HG03175 (cell line): ENCODE measurements at regions not wholly inside any gene's neighbourhood (a gene's known extent, or its start where the extent isn't known, plus 50 kb on each side); places are given as distances from the start of the nearest gene placed in this dataset.

ENCODE experiments used
- ATAC-seq: cut with Tn5 transposase; IDR thresholded peaks from one replicate; pipeline ENCODE4 v1.9.1; 2021; ENCODE audit warnings: mild to moderate bottlenecking, moderate library complexity; ENCODE audit not compliant: unreplicated experiment

- ATAC-seq: no peak
Measured at GRCh38 chr3:162764051-162764807, 1267.6 kb downstream of the OTOL1 start.

DNA sequence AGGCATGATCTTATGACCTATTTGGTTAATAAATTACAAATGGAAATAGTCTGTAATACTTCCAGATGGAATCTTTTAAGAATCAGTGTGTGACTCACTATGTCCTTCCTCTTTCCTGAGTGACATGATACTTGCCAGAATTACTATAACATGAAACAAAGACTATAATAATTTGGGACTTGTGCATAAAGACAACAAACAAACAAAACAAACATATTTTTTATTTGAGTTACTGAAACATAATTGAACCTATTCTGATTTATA lies 1268.1 kb downstream of the OTOL1 start:
- ATAC-seq: no peak

DNA sequence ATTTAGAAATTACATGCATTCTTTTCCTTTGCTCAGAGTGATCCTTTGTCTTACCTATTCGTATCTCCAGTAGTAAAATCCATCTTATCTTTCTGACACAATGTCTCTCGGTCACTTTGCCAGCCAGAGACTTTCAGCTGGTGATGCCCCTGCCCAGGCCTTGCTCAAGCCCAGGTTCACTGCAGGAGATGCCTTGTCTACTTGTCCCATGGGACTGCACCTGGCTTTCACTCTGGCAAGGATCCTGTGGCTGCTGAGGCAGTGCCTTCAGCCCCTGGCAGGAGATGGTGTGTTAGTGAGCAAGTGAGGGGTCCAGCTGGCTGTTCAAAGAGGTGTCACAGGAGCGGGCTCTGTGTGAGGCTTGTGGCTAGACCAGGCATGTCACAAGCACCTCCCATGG lies 1268.9 kb downstream of the OTOL1 start:
- no peak for ATAC-seq

- no peak for ATAC-seq
Measured at GRCh38 chr3:162769564-162769963, 1273.0 kb downstream of the OTOL1 start.

- no peak for ATAC-seq
Measured at GRCh38 chr3:162770551-162770950, 1273.9 kb downstream of the OTOL1 start.

- ATAC-seq: no peak
Measured at GRCh38 chr3:162774613-162775100, 1278.0 kb downstream of the OTOL1 start.

DNA sequence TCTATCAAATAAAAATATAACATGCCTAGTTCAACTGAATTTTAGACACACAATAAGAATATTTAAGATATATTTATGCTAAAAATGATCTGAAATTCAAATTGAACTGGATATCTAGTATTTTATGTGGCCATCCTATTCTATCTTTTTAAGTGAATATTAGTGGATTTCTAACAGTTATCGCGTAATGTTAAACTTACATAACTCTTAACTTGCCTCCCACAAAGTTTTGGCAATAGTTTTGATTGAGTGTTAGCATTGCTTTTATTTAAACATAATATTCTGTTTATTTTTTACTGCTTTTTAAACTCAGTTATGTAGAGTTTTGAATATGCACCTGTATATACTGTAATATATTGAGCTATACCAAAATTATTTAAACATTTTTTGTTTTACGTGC lies 1279.5 kb downstream of the OTOL1 start:
- ATAC-seq: no peak

- no peak for ATAC-seq
Measured at GRCh38 chr3:162777118-162777517, 1280.5 kb downstream of the OTOL1 start.

DNA sequence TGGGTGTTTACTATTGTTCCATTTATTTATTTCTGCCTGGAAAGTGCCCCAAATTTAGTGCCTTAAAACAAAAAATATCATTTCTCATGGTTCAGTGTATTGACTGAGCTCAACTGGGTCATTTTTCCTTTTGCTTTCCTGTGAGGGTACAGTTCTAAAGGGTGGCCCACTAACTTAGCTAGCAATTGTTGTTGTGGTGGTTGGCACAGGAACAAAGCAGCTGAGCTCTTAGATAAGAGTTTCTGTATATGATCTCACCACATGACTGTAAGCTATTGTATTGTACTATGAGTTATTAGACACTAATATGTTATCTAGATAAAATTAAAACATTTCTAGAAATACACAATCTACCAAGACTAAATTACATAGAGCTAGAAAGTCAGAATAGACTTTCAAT lies 1283.7 kb downstream of the OTOL1 start:
- ATAC-seq: no peak

DNA sequence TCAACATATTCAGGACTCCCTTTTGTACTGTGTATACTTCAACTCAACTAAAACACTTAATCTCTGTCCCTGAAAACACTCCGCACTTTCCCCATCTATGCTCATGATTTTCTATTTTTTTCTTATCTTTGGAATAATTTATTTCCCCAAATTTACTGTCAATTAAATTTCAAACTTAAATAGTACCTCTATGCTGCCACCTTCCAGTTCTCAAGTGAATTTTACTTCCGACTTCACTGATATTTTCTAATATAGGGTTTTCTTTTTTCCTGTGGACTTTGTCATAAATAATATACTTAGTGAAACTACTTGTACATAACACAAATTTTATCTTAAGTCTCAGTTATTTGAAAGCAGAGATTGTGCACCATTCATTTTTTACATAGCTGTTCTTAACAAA lies 1303.3 kb downstream of the OTOL1 start:
- no peak for ATAC-seq

DNA sequence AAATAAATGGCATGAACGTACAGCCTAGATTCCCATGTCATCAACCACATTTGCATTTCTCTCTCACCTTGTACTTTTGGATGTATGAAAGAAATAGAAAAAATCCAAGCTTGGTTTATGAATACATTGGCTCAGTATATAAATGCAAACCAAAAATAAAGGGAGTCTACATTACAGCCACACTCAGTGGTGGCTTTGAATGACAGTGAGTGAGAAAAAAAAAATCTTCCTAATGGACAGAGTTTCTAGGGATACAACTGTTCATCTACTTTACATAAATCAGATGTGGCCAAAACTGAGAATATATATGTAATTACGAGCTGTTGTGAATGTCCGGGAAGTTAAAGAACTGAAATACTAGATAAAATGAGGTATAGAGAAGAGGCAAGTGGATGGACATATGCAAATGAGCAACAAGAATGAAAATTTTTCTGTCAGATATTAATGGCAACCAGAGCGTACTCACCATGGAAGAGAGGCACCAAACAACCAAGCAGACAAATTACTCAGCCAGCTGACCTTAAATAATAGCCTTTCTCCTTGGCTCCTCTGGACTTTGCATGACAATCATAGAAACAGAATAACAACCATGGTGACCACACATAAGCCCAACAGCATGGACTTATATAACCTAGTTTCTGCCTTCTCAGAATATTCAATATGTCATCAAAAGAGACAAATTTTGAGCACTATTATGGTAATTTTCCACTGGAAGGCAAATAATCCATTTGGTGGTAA lies 1305.8 kb downstream of the OTOL1 start:
- ATAC-seq: no peak

DNA sequence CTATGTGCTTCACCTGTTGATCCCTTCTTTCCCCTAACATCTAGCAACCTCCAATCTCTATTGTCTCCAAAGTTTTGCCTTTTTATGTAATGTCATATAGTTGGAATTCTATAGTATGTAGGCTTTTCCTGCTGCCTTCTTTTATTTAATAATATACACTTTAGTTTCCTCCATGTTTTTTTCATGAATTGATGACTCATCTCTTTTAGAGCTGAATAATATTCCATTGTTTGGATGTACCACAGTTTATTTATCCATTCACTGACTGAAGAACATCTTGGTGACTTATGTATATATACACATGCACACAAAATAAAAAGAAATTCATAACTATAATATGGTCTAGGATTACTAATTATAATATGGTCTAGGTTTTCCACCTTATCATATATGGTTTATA lies 1314.2 kb downstream of the OTOL1 start:
- no peak for ATAC-seq

DNA sequence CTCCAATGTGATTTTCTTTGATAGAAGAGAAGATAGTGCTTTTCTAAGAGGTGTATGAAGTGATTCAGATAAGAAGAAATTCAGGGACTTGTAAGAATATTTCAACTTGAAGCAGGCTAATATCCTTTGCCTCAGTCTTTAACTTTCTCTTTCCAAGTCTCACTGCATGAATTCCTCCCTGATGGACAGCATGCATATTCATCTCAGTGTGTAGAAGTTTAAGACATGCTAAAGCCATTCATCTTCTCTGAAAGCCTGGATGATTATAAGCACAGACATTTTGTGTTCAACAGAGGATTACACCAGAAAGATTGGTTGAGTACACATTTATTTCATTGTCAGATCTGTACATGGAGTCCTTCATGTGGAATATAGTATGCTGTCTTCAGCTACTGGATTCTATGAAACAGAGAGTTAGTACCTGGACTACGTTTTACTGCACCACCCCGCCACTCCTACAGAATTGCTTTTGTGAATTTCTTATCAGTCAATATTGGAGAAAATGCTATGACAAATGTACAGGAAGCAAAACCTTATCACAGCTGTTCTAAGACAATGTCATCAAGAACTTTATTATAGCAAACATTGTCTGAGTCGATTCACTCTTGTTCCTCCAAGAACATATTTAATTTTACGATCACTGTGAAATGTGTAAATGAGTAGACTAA lies 1346.1 kb downstream of the OTOL1 start:
- ATAC-seq: no peak

- ATAC-seq: no peak
Measured at GRCh38 chr3:162845918-162846317, 1349.3 kb downstream of the OTOL1 start.

GRCh38 chr3:162847511-162847910 lies 1350.9 kb downstream of the OTOL1 start:
- ATAC-seq: no peak

- no peak for ATAC-seq
Measured at GRCh38 chr3:162863579-162863978, 1367.0 kb downstream of the OTOL1 start.

GRCh38 chr3:162865466-162865865 lies 1368.9 kb downstream of the OTOL1 start:
- no peak for ATAC-seq

DNA sequence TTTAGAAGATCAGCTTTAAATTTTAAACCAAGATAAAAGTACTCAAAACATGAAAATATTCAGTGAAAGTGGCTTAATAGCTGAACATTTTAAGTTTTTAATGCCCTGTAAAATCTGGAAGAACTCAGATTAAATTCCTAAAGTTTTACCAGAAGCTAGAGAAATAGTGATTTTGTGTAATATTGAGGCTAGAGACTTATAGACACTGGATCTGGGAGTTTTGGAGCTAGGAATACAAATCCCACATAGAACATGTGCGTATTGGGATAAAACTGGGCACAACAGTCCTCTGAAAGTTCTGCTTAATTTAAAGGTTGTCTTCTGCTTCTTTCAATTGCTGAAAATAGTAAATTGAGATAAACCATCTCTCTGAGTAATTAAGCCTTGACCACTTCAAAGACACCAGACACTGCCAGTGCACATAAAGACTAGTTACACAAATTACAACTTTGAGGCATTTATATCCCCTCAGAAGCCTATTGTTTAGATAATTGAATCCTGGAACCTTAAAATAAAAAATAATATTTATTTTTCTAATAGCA lies 1382.5 kb downstream of the OTOL1 start:
- ATAC-seq: no peak

DNA sequence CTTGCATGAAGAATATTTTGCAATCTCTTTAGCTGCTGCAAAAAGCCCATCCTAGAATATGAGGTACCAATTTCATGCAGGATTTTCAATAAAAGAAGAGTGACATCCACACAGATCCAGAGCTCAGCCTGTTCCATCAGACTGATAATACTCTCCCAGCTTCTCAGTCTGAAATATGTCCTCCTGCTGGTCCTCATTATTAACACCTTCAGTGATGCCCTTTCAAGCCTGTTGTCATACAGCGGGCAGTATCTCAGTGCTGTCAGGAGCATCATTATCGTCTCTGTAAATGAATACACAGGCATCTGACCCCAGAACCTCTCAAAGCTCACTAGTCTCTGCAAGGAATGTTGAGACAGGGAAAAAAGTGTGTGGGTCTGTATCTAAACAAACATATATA lies 1387.8 kb downstream of the OTOL1 start:
- ATAC-seq: no peak

DNA sequence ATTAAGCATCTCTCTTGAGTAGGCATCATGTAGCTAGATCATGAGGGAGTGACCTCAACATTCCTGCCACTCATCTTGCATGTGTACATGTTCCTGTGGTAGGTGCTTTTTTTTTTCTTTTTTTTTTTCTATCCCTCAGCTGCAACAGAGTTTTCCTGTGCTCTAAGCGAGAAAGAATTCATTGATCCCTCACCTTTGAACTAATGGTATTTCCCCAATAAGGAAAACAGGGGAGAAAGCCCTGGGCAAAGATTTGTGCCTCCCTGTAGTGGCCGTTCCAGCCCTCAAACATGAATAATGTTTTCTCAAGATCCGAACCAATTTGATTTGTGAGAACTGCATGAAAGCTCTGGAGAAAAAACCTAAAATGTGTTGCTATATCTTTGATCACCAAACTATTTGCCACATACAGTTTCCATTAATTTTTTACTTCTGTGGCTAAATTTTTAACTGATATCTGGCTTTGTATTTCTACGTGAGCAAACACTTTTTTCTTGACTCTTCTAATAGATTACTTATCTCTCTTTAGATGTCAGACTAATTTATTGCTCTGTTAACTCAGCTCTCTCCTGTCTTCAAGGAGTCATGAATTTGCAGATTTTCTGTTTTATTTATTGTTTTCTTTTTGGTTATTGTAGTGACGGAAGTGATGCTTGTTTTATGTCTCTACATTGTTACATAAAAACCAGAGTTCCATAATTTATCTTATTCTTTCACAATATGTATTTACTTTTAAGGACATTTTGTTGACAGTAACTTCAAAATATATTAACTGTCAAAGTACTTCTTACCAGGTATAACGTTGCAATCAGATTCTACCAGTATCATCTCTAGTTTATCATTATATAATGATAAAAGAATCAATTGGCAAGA lies 1396.5 kb downstream of the OTOL1 start:
- ATAC-seq: no peak

DNA sequence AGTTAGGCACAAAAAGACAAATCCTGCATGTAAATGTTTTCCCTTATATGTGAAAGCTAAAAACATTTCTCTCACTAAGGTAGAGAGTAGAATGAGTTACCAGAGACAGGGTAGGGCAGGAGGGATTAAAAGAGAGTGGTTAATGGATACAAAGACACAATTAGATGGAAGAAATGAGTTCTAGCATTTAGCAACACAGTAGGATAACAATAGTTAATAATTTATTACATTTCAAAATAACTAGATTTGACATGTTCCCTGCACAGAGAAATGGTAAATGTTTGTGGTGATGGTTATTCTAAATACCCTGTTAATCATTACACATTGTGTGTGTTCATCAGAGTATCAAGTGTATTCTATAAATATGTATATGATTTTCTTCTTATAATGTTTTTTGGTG lies 1400.7 kb downstream of the OTOL1 start:
- no peak for ATAC-seq
